ENCODE measurements at regions not wholly inside any gene's neighbourhood (a gene's known extent, or its start where the extent isn't known, plus 50 kb on each side); places are given as distances from the start of the nearest gene placed in this dataset.
"Not testable (repeated sequence)": the region's sequence is repeated elsewhere in the genome, so short reads cannot be mapped to it uniquely, and the experiment has no call there.

GRCh38 chr20:54914995-54915394, 439.6 kb downstream of the DOK5 start:
- Histone ChIP-seq H3K4me1 (ENCODE audit: control insufficient read depth, insufficient read depth, low read length) (no peaks in the 10 kb centered on the region), H3K27me3 (ENCODE audit: control insufficient read depth, insufficient read depth, low read length) (no peaks in the 10 kb centered on the region), H3K27ac (ENCODE audit: low read depth, low read length) (no peak overlapping the region), H3K4me3 (ENCODE audit: low read depth, low read length) (no peak overlapping the region), H3K9me3 (ENCODE audit: control insufficient read depth, insufficient read depth, low read length) (no peaks in the 10 kb centered on the region), H3K36me3 (ENCODE audit: control insufficient read depth, insufficient read depth, low read length) (no peaks in the 10 kb centered on the region)
- peak in 2 of 6 donors; percentile 50 to 72 for DNase-seq (ENCODE audit: low read depth in 4 of 6, low spot score in 6 of 6)
- WGBS (ENCODE audit: insufficient coverage) = 80% methylated on average over 1 of the region's 1 CpG

- no peak overlapping the region for H3K27ac ChIP-seq (ENCODE audit: low read depth, low read length)
- H3K27me3 ChIP-seq (ENCODE audit: control insufficient read depth, insufficient read depth, low read length) = no peaks in the 10 kb centered on the region
- no peak for DNase-seq (ENCODE audit: low read depth in 4 of 6, low spot score in 6 of 6)
- H3K4me3 ChIP-seq (ENCODE audit: low read depth, low read length) = no peak overlapping the region
- no peaks in the 10 kb centered on the region for H3K4me1 ChIP-seq (ENCODE audit: control insufficient read depth, insufficient read depth, low read length)
- no peaks in the 10 kb centered on the region for H3K36me3 ChIP-seq (ENCODE audit: control insufficient read depth, insufficient read depth, low read length)
- WGBS (ENCODE audit: insufficient coverage) = 100% methylated on average over 1 of the region's 2 CpGs
- no peaks in the 10 kb centered on the region for H3K9me3 ChIP-seq (ENCODE audit: control insufficient read depth, insufficient read depth, low read length)
These were observed 434.3 kb downstream of the DOK5 start for GRCh38 chr20:54909702-54910101.

- not testable (repeated sequence) for H3K4me1 ChIP-seq (ENCODE audit: control insufficient read depth, insufficient read depth, low read length); H3K27ac ChIP-seq (ENCODE audit: low read depth, low read length); H3K9me3 ChIP-seq (ENCODE audit: control insufficient read depth, insufficient read depth, low read length); H3K36me3 ChIP-seq (ENCODE audit: control insufficient read depth, insufficient read depth, low read length); DNase-seq (ENCODE audit: low read depth in 4 of 6, low spot score in 6 of 6); H3K27me3 ChIP-seq (ENCODE audit: control insufficient read depth, insufficient read depth, low read length); H3K4me3 ChIP-seq (ENCODE audit: low read depth, low read length)
- no CpG with 5 or more reads among the region's 6 CpGs for WGBS (ENCODE audit: insufficient coverage)
These were observed 430.7 kb downstream of the DOK5 start for GRCh38 chr20:54906134-54906533.

- Histone ChIP-seq H3K27me3 (ENCODE audit: control insufficient read depth, insufficient read depth, low read length) (no peaks in the 10 kb centered on the region), H3K36me3 (ENCODE audit: control insufficient read depth, insufficient read depth, low read length) (no peaks in the 10 kb centered on the region), H3K27ac (ENCODE audit: low read depth, low read length) (no peak overlapping the region), H3K4me1 (ENCODE audit: control insufficient read depth, insufficient read depth, low read length) (no peaks in the 10 kb centered on the region), H3K9me3 (ENCODE audit: control insufficient read depth, insufficient read depth, low read length) (peaks cover 3% of the 10 kb centered on the region), H3K4me3 (ENCODE audit: low read depth, low read length) (no peak overlapping the region)
- 42% methylated on average over 1 of the region's 6 CpGs for WGBS (ENCODE audit: insufficient coverage)
- no peak for DNase-seq (ENCODE audit: low read depth in 4 of 6, low spot score in 6 of 6)
These were observed 422.4 kb downstream of the DOK5 start for GRCh38 chr20:54897787-54898186.

- H3K9me3 ChIP-seq (ENCODE audit: control insufficient read depth, insufficient read depth, low read length) = no peaks in the 10 kb centered on the region
- DNase-seq (ENCODE audit: low read depth in 4 of 6, low spot score in 6 of 6) = no peak
- no peak overlapping the region for H3K27ac ChIP-seq (ENCODE audit: low read depth, low read length)
- no peaks in the 10 kb centered on the region for H3K27me3 ChIP-seq (ENCODE audit: control insufficient read depth, insufficient read depth, low read length)
- WGBS (ENCODE audit: insufficient coverage) = no CpG with 5 or more reads among the region's 3 CpGs
- no peaks in the 10 kb centered on the region for H3K36me3 ChIP-seq (ENCODE audit: control insufficient read depth, insufficient read depth, low read length)
- H3K4me1 ChIP-seq (ENCODE audit: control insufficient read depth, insufficient read depth, low read length) = no peaks in the 10 kb centered on the region
- no peak overlapping the region for H3K4me3 ChIP-seq (ENCODE audit: low read depth, low read length)
These were observed 416.5 kb downstream of the DOK5 start for GRCh38 chr20:54891907-54892306.

- Histone ChIP-seq H3K36me3 (ENCODE audit: control insufficient read depth, insufficient read depth, low read length) (no peaks in the 10 kb centered on the region), H3K9me3 (ENCODE audit: control insufficient read depth, insufficient read depth, low read length) (no peaks in the 10 kb centered on the region), H3K4me3 (ENCODE audit: low read depth, low read length) (no peak overlapping the region), H3K27ac (ENCODE audit: low read depth, low read length) (no peak overlapping the region), H3K27me3 (ENCODE audit: control insufficient read depth, insufficient read depth, low read length) (no peaks in the 10 kb centered on the region), H3K4me1 (ENCODE audit: control insufficient read depth, insufficient read depth, low read length) (no peaks in the 10 kb centered on the region)
- no peak for DNase-seq (ENCODE audit: low read depth in 4 of 6, low spot score in 6 of 6)
- no CpG with 5 or more reads among the region's 1 CpG for WGBS (ENCODE audit: insufficient coverage)
These were observed 404.0 kb downstream of the DOK5 start for GRCh38 chr20:54879393-54879792.

GRCh38 chr20:54875307-54875706, 399.9 kb downstream of the DOK5 start:
- DNase-seq (ENCODE audit: low read depth in 4 of 6, low spot score in 6 of 6) = no peak
- Histone ChIP-seq H3K27me3 (ENCODE audit: control insufficient read depth, insufficient read depth, low read length) (no peaks in the 10 kb centered on the region), H3K27ac (ENCODE audit: low read depth, low read length) (no peak overlapping the region), H3K36me3 (ENCODE audit: control insufficient read depth, insufficient read depth, low read length) (no peaks in the 10 kb centered on the region), H3K4me3 (ENCODE audit: low read depth, low read length) (no peak overlapping the region), H3K4me1 (ENCODE audit: control insufficient read depth, insufficient read depth, low read length) (no peaks in the 10 kb centered on the region), H3K9me3 (ENCODE audit: control insufficient read depth, insufficient read depth, low read length) (no peaks in the 10 kb centered on the region)
- no CpG with 5 or more reads among the region's 3 CpGs for WGBS (ENCODE audit: insufficient coverage)

GRCh38 chr20:54874718-54875117, 399.3 kb downstream of the DOK5 start:
- no peaks in the 10 kb centered on the region for H3K27me3 ChIP-seq (ENCODE audit: control insufficient read depth, insufficient read depth, low read length)
- no peaks in the 10 kb centered on the region for H3K9me3 ChIP-seq (ENCODE audit: control insufficient read depth, insufficient read depth, low read length)
- H3K27ac ChIP-seq (ENCODE audit: low read depth, low read length) = no peak overlapping the region
- WGBS (ENCODE audit: insufficient coverage) = 100% methylated on average over 1 of the region's 5 CpGs
- DNase-seq (ENCODE audit: low read depth in 4 of 6, low spot score in 6 of 6) = no peak
- H3K4me3 ChIP-seq (ENCODE audit: low read depth, low read length) = no peak overlapping the region
- H3K36me3 ChIP-seq (ENCODE audit: control insufficient read depth, insufficient read depth, low read length) = no peaks in the 10 kb centered on the region
- no peaks in the 10 kb centered on the region for H3K4me1 ChIP-seq (ENCODE audit: control insufficient read depth, insufficient read depth, low read length)

GRCh38 chr20:54872440-54872839, 397.0 kb downstream of the DOK5 start:
- no peaks in the 10 kb centered on the region for H3K36me3 ChIP-seq (ENCODE audit: control insufficient read depth, insufficient read depth, low read length)
- no peaks in the 10 kb centered on the region for H3K27me3 ChIP-seq (ENCODE audit: control insufficient read depth, insufficient read depth, low read length)
- H3K4me3 ChIP-seq (ENCODE audit: low read depth, low read length) = no peak overlapping the region
- H3K9me3 ChIP-seq (ENCODE audit: control insufficient read depth, insufficient read depth, low read length) = no peaks in the 10 kb centered on the region
- no peak for DNase-seq (ENCODE audit: low read depth in 4 of 6, low spot score in 6 of 6)
- H3K4me1 ChIP-seq (ENCODE audit: control insufficient read depth, insufficient read depth, low read length) = no peaks in the 10 kb centered on the region
- WGBS (ENCODE audit: insufficient coverage) = no CpG with 5 or more reads among the region's 1 CpG
- no peak overlapping the region for H3K27ac ChIP-seq (ENCODE audit: low read depth, low read length)

GRCh38 chr20:54869765-54870164, 394.4 kb downstream of the DOK5 start:
- no peak overlapping the region for H3K27ac ChIP-seq (ENCODE audit: low read depth, low read length)
- no peaks in the 10 kb centered on the region for H3K4me1 ChIP-seq (ENCODE audit: control insufficient read depth, insufficient read depth, low read length)
- no peak for DNase-seq (ENCODE audit: low read depth in 4 of 6, low spot score in 6 of 6)
- H3K27me3 ChIP-seq (ENCODE audit: control insufficient read depth, insufficient read depth, low read length) = no peaks in the 10 kb centered on the region
- WGBS (ENCODE audit: insufficient coverage) = 83% methylated on average over 1 of the region's 3 CpGs
- no peaks in the 10 kb centered on the region for H3K9me3 ChIP-seq (ENCODE audit: control insufficient read depth, insufficient read depth, low read length)
- H3K4me3 ChIP-seq (ENCODE audit: low read depth, low read length) = no peak overlapping the region
- no peaks in the 10 kb centered on the region for H3K36me3 ChIP-seq (ENCODE audit: control insufficient read depth, insufficient read depth, low read length)

Measured in spinal cord (tissue), 9 donors.